Endothelial cell (in vitro differentiated cells): ENCODE measurements at regions not wholly inside any gene's neighbourhood (a gene's known extent, or its start where the extent isn't known, plus 50 kb on each side); places are given as distances from the start of the nearest gene placed in this dataset.
A peak's percentile ranks its signal among the peaks of the same experiment; 100 is the strongest.
"Not testable (repeated sequence)": the region's sequence is repeated elsewhere in the genome, so short reads cannot be mapped to it uniquely, and the experiment has no call there.

Experiments used
- DNase-seq: peaks from one replicate; pipeline ENCODE4 v3.0.0; 2021; ENCODE audit warnings: low spot score
- H3K27ac Mint-ChIP-seq: one replicate; pipeline ENCODE4 v1.8.0; 2021; ENCODE audit warnings: mixed read lengths, inconsistent platforms; ENCODE audit not compliant: unreplicated experiment
- H3K27me3 Mint-ChIP-seq: one replicate; pipeline ENCODE4 v1.8.0; 2021; ENCODE audit warnings: mild to moderate bottlenecking, moderate library complexity, mixed read lengths, inconsistent platforms; ENCODE audit not compliant: unreplicated experiment
- H3K36me3 Mint-ChIP-seq: one replicate; pipeline ENCODE4 v1.8.0; 2021; ENCODE audit warnings: mild to moderate bottlenecking, low read depth, mixed read lengths, inconsistent platforms; ENCODE audit not compliant: unreplicated experiment
- H3K4me1 Mint-ChIP-seq: one replicate; pipeline ENCODE4 v1.8.0; 2021; ENCODE audit warnings: mild to moderate bottlenecking, mixed read lengths, inconsistent platforms; ENCODE audit not compliant: unreplicated experiment
- H3K4me3 Mint-ChIP-seq: one replicate; pipeline ENCODE4 v1.8.0; 2021; ENCODE audit warnings: mild to moderate bottlenecking, mixed read lengths, inconsistent platforms; ENCODE audit not compliant: unreplicated experiment
- H3K9me3 Mint-ChIP-seq: one replicate; pipeline ENCODE4 v1.8.0; 2021; ENCODE audit warnings: mixed read lengths, inconsistent platforms; ENCODE audit not compliant: unreplicated experiment
- CTCF ChIP-seq: fragments of 200-600 bp; sonication (generic); IDR thresholded peaks from one replicate; pipeline ENCODE4 v1.5.0; 2021; ENCODE audit warnings: antibody characterized with exemption; ENCODE audit not compliant: unreplicated experiment

- Mint-ChIP-seq H3K27me3 (peaks cover 17% of the 10 kb centered on the region), H3K4me3 (peak overlapping the region; percentile 35)
- not testable (repeated sequence) for H3K36me3 Mint-ChIP-seq, DNase-seq, H3K4me1 Mint-ChIP-seq, H3K27ac Mint-ChIP-seq, H3K9me3 Mint-ChIP-seq
Measured at GRCh38 chr6:57813271-57814075, 496.0 kb downstream of the PRIM2 start.

GRCh38 chr6:57815826-57816225 is 498.4 kb downstream of the PRIM2 start:
- H3K9me3 Mint-ChIP-seq, H3K4me1 Mint-ChIP-seq, DNase-seq, H3K27me3 Mint-ChIP-seq, H3K36me3 Mint-ChIP-seq, H3K27ac Mint-ChIP-seq, H3K4me3 Mint-ChIP-seq: not testable (repeated sequence)

GRCh38 chr6:57821325-57821724 is 503.9 kb downstream of the PRIM2 start:
- H3K27ac Mint-ChIP-seq, H3K36me3 Mint-ChIP-seq, H3K9me3 Mint-ChIP-seq, DNase-seq, H3K27me3 Mint-ChIP-seq, H3K4me1 Mint-ChIP-seq, H3K4me3 Mint-ChIP-seq: not testable (repeated sequence)

GRCh38 chr6:57822448-57822847 is 505.0 kb downstream of the PRIM2 start:
- peak overlapping the region; percentile 71 for H3K4me3 Mint-ChIP-seq
- H3K27me3 Mint-ChIP-seq, H3K4me1 Mint-ChIP-seq, H3K36me3 Mint-ChIP-seq, H3K9me3 Mint-ChIP-seq, H3K27ac Mint-ChIP-seq: not testable (repeated sequence)
- peak; percentile 10 for DNase-seq

DNA sequence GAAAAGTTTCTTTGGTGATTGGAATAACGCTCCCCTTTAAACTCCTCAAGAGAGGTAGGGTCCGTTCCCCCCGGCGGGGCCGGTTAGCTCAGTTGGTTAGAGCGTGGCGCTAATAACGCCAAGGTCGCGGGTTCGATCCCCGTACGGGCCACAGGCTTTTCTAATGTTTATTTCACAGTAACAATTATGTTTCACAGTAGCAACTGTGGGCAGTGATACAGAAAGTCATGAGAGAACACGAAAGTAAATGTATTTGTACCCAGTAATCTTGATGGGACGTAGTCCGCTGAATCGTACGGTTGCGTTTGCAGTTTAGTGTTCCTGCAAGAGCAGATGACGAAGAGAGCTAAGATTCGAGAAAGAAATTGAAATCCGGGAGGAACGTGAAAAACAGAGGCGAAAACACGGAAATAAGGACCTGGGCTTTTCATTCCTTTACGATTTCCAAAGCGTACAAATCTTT is 505.5 kb downstream of the PRIM2 start:
- H3K27ac Mint-ChIP-seq = no peak overlapping the region
- H3K9me3 Mint-ChIP-seq = no peaks in the 10 kb centered on the region
- peaks cover 8% of the 10 kb centered on the region for H3K4me1 Mint-ChIP-seq
- no peaks in the 10 kb centered on the region for H3K36me3 Mint-ChIP-seq
- no peak for DNase-seq
- no peak for TF ChIP-seq CTCF
- H3K27me3 Mint-ChIP-seq = no peaks in the 10 kb centered on the region
- no peak overlapping the region for H3K4me3 Mint-ChIP-seq

DNA sequence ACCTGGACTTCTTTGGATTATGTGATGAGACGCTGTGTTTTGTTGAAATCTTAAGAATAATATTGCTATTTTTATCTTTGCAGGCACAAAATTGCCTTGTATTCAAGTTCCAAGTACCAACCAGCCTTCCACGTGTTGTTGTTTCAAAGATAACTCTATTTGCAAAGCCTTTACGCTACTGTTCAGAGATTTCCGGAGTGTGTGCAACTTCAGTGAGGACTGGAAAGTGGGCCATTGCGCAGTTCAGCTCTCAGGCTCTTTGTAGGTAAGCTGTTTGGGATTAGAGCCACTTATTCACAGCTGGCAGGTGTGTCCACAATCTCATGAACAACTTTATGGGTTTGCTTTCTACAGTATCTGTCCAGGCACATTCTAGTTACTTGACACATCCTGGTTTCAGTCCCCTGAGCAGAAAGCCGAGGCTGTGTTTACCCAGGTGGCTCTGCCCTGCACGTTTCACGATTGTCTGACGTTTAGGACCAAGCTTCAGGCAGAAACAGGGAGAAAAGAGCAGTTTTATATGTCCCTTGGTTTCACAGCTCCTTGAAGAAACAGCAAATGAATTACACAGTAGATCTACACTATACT is 520.3 kb downstream of the PRIM2 start:
- DNase-seq, H3K4me1 Mint-ChIP-seq, H3K4me3 Mint-ChIP-seq, H3K27ac Mint-ChIP-seq, H3K36me3 Mint-ChIP-seq, H3K27me3 Mint-ChIP-seq, H3K9me3 Mint-ChIP-seq: not testable (repeated sequence)

- not testable (repeated sequence) for H3K27ac Mint-ChIP-seq, H3K4me1 Mint-ChIP-seq, H3K36me3 Mint-ChIP-seq, H3K27me3 Mint-ChIP-seq, DNase-seq, H3K4me3 Mint-ChIP-seq, H3K9me3 Mint-ChIP-seq
Measured at GRCh38 chr6:57841551-57841950, 524.1 kb downstream of the PRIM2 start.

DNA sequence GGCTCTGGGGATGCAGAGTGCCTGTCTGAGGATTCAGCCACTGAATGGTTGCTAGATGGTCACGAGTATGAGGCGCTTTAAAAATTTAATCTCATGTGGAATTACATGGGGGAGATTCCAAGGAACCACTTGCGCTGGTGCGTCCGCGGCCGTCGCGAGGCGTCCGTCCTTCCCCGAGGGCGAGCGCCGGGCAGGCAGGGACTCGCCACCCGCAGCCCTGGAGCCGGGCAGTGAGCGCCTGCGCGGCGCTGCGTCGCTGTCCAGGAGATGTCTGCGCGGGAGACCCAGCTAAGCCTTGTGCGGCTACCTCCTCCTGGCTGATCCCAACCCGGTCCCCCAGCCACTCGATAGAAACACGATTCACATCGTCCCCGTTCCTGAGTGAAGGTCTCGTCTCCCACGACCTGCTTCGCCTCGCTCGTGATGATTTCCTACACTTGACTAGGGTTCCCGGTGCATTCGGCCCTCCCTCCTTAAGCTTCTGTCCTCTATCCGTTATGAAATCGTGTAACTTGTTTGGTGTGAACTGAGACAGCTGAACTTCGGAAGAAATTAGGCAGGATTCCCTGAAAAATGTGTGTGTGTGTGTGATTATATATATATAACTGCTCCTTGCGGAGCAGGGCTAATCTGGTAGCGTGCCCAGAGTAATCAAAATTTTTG is 536.4 kb downstream of the PRIM2 start:
- not testable (repeated sequence) for H3K4me3 Mint-ChIP-seq

GRCh38 chr6:57860481-57861315 is 543.3 kb downstream of the PRIM2 start:
- not testable (repeated sequence) for H3K36me3 Mint-ChIP-seq, H3K27me3 Mint-ChIP-seq, H3K4me1 Mint-ChIP-seq, DNase-seq, H3K9me3 Mint-ChIP-seq, H3K4me3 Mint-ChIP-seq, H3K27ac Mint-ChIP-seq

More for the DNA sequence above, 536.4 kb downstream of the PRIM2 start:
- not testable (repeated sequence) for H3K27ac Mint-ChIP-seq, H3K4me1 Mint-ChIP-seq, H3K27me3 Mint-ChIP-seq, H3K36me3 Mint-ChIP-seq, H3K9me3 Mint-ChIP-seq
- peak; percentile 57 for DNase-seq

DNA sequence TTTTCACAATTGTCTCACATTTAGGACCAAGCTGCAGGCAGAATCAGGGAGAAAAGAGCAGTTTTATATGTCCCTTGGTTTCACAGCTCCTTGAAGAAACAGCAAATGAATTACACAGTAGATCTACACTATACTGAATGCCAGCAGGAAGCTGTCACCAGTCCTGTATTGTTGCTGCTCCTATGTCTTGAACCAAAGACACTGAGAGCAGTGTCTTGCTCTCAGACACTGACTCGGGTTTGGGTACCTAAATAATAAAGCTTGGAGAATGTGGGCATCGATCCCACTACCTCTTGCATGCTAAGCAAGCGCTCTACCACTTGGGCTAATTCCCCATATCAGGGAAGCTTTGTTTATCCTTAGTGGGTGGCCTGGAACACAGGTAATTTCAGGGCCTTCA is 552.7 kb downstream of the PRIM2 start:
- not testable (repeated sequence) for DNase-seq, H3K27ac Mint-ChIP-seq, H3K4me1 Mint-ChIP-seq, H3K27me3 Mint-ChIP-seq, H3K4me3 Mint-ChIP-seq, H3K9me3 Mint-ChIP-seq, H3K36me3 Mint-ChIP-seq
